ENCODE measurements at regions not wholly inside any gene's neighbourhood (a gene's known extent, or its start where the extent isn't known, plus 50 kb on each side); places are given as distances from the start of the nearest gene placed in this dataset.

GRCh38 chr20:52305024-52305645, 113.6 kb upstream of the ZFP64 start:
- no TSS peak for BruUV-seq (replicated peaks)
- Histone ChIP-seq H3K4me3 (replicated peaks in 1 of 2; ENCODE audit: low read depth in 1 of 2, low read length in 2 of 2) (no peak overlapping the region), H3K9me3 (ENCODE audit: control insufficient read depth in 1 of 2, insufficient read depth in 1 of 2, low read depth in 1 of 2, low read length in 2 of 2) (no peaks in the 10 kb centered on the region), H3K4me1 (ENCODE audit: control insufficient read depth in 1 of 2, insufficient read depth in 2 of 2, low read length in 2 of 2) (no peaks in the 10 kb centered on the region), H2AFZ (ENCODE audit: low read depth, low read length, poor library complexity, severe bottlenecking) (no peak overlapping the region), H3K36me3 (ENCODE audit: control insufficient read depth in 1 of 2, insufficient read depth in 2 of 2, low read length in 2 of 2) (no peaks in the 10 kb centered on the region), H3K27ac (ENCODE audit: low read depth, low read length) (no peak overlapping the region), H3K79me2 (ENCODE audit: insufficient read depth, low read length) (no peaks in the 10 kb centered on the region), H3K9ac (ENCODE audit: low read length) (no peak overlapping the region), H3K4me2 (ENCODE audit: low read length) (no peak overlapping the region), H4K20me1 (ENCODE audit: insufficient read depth) (no peaks in the 10 kb centered on the region), H3K27me3 (ENCODE audit: insufficient read depth, low read length) (peaks cover 15% of the 10 kb centered on the region; the same call in 1 of the 2 replicates), H3K9me2 (ENCODE audit: insufficient read depth) (no peaks in the 10 kb centered on the region)
- no peak for ATAC-seq
- intact Hi-C loops (cut with micrococcal nuclease), result no loop called here
- TF ChIP-seq RAD21 (IDR thresholded peaks at IDR 0.05; ENCODE audit: low read depth) (no peak), ZBTB33 (IDR thresholded peaks at IDR 0.05; ENCODE audit: extremely low read depth, insufficient replicate concordance, low read length) (no peak)
- TF ChIP-seq, protein P1, sequence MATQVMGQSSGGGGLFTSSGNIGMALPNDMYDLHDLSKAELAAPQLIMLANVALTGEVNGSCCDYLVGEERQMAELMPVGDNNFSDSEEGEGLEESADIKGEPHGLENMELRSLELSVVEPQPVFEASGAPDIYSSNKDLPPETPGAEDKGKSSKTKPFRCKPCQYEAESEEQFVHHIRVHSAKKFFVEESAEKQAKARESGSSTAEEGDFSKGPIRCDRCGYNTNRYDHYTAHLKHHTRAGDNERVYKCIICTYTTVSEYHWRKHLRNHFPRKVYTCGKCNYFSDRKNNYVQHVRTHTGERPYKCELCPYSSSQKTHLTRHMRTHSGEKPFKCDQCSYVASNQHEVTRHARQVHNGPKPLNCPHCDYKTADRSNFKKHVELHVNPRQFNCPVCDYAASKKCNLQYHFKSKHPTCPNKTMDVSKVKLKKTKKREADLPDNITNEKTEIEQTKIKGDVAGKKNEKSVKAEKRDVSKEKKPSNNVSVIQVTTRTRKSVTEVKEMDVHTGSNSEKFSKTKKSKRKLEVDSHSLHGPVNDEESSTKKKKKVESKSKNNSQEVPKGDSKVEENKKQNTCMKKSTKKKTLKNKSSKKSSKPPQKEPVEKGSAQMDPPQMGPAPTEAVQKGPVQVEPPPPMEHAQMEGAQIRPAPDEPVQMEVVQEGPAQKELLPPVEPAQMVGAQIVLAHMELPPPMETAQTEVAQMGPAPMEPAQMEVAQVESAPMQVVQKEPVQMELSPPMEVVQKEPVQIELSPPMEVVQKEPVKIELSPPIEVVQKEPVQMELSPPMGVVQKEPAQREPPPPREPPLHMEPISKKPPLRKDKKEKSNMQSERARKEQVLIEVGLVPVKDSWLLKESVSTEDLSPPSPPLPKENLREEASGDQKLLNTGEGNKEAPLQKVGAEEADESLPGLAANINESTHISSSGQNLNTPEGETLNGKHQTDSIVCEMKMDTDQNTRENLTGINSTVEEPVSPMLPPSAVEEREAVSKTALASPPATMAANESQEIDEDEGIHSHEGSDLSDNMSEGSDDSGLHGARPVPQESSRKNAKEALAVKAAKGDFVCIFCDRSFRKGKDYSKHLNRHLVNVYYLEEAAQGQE (IDR thresholded peaks at IDR 0.05; ENCODE audit: low read depth), result no peak
- CTCF ChIA-PET, result no interaction called here
- no peak for DNase-seq (ENCODE audit: low read depth, low spot score)
- RAD21 ChIA-PET (ENCODE audit: low non-redundant PET in 1 of 2, low total read pairs in 2 of 2, uncharacterized antibody in 2 of 2, unreplicated experiment in 2 of 2), result no interaction called here
- POLR2A ChIA-PET, result no interaction called here

Measured in HCT116 (cell line).